Renal cortex interstitium (tissue), 11 donors: ENCODE measurements at regions not wholly inside any gene's neighbourhood (a gene's known extent, or its start where the extent isn't known, plus 50 kb on each side); places are given as distances from the start of the nearest gene placed in this dataset.

Experiments used
- DNase-seq, 11 donors: peaks; one replicate each; pipeline ENCODE4 v3.0.0-alpha.2; 2013; ENCODE audit warnings: low read depth in 9 of 11, low spot score in 4 of 11; ENCODE audit errors: extremely low read depth in 1 of 11

DNA sequence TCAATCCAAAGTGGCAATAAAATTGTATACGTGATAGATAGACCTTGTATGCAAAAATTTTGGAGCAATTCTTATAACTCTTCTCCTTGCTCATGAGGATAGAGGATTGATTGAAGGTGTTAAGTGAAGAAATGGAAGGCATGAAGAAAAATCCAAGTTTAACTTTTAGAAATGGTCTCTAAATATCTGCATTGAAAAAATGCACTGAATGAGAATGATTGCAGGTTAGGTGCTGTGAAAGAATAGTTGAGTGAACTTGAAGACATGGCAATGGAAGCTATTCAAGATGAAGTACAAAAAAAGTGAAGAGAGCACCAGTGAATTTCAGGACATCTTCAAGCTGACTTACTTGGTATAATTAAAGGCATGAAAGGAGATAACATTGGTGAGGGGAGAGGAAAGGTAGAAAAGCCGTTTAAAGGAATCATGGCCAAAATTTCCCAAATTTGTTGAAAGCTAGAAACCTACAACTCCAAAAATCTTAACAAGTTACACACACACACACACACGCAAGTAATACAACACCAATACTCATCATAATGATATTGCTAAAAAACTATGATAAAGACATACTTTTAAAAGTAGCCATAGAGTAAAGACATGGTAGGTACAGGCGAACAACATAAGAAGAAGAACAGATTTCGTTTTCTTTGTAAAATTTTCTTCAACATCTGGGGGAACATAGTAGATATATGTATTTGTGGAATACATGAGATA, 96.3 kb downstream of the GGTLC2 start:
- no peak for DNase-seq

DNA sequence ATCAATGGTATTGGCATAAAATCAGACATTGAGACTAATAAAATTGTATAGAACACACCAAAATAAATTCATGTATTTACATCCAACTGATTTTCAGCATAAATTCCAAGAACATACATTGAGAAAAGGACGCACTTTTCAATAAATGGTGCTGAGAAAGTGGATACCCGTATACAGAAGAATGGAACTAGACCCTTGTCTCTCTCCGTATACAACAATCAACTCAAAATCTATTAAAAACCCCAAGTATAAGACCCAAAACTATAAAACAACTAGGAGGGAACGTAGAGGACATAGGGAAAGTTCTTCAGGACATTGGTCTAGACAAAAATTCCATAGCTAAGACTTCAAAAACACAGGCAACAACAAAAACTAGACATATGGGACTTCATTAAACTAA, 97.4 kb downstream of the GGTLC2 start:
- no peak for DNase-seq

DNA sequence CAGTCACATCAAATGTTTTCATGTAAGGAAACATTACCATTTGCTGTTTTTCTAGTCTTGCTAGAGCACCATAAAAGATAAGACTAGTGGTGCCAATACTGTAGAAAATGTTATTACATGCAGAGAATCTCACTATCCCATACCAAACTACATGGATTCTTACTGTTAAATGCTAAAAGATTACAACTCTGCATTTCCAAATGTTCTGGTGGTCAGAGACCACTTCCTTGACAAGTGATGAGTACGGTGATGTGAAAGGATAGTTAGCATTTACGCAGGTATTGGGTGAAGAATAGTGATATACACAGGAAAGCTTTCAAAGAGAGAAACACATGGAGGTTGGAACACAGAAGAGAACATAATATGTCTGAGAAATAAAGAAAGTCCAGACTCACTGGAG, 98.2 kb downstream of the GGTLC2 start:
- DNase-seq = no peak

DNA sequence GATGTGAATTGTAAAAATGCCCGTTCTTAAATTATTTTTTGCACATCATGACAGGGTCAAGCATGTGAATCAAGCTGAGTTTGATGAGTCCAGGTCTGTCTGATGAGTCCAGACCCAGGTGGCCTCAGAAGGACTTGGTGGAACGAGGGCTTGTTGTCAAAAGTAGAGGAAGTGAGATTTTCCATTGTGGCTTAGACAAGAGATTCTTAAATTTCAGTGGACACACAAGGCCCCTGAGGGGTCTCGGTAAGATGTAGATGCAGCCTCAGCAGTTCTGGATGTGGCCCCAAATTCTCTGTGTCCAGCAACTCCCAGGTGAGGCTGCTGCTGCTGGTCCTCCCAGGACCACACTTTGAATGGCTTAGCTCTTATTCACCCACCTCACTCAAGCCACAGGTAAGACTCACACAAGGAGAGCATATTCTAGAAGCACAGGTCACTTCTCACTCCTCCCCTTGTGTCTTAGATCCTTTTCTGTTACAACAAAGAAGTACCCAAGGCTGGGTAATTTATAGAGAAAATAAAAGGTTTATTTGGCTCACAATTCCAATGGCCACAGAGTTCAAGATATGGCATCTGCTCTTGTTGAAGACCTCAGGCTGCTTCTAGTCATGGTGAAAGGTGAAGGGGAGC, 98.8 kb downstream of the GGTLC2 start:
- no peak for DNase-seq

DNA sequence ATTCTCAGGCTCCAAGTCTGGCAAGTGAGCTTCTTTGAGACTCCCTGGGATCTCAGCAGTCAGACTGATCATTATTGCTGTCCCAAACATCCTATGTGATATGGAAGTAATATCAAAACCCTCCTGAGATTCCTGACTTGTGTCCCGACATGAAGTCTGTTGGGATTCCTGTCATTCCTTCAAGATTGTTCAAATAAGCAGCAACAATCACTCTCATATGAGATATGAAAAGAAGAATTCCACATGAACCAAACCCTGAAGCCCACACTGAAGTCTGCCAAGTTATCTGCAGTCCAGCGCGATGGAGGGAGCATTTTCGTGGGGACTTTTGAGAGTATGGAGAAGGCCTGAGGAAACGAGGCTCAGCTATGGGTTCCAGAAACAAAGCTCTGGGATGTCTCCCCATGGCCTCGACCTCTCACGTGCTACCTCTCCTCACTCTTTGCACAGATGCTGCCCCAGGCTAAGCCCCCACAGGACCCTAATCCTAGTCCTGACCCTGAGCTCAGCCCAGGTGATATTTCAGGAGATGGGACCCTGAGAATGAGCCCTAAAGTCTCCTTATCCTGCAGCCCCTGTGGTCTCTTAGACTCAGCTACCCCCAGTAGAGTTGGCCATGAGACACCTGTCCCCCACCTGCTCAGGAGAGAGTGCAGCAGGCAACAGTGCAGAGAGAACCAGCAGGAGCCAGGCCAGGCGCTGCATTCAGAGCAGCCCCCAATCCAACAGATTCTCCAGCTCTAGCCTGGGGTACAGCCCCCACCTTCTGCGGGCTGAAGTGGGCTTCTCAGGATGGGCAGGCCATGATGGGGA, 100.2 kb downstream of the GGTLC2 start:
- DNase-seq = no peak

DNA sequence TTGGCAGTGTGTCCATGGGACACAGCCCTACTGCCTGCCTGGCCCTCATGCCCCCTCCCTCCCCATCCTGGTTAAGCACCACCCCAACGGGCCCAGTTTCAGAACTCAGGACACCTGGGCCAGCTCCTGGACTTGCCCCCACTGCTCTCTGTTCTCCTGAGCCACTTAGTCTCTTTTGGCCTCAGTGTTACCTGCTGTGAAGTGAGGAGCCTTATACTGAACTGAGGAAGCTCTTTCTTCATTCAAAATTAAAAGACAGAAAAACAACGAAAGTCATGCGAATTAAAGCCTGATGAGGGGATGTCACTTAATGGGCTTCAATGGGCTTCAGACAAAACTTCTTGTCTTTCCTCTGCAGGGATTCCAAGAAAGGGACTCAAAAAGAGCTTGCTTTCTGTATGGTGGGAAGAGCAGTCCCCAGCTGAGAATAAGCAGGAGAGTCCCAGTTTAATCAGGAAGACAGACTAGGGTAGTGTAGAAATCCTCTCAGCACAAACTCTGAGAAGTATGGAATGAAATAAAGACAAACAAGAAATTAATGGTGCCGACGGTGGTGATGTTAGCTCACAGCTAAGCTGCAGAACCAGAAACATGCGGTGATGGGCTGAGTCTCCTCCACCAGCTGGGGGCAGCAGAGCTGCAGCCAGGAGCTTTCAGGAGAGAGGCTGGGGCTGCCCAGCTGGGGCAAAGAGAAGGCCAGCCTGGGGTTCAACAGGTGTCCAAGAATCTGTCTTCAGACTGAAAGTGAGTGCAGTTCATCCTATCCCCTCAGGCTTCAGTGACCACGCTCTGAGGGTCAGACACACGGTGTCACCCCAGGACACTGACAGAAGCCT, 101.0 kb downstream of the GGTLC2 start:
- DNase-seq = peak in 1 of 11 donors; percentile 1

DNA sequence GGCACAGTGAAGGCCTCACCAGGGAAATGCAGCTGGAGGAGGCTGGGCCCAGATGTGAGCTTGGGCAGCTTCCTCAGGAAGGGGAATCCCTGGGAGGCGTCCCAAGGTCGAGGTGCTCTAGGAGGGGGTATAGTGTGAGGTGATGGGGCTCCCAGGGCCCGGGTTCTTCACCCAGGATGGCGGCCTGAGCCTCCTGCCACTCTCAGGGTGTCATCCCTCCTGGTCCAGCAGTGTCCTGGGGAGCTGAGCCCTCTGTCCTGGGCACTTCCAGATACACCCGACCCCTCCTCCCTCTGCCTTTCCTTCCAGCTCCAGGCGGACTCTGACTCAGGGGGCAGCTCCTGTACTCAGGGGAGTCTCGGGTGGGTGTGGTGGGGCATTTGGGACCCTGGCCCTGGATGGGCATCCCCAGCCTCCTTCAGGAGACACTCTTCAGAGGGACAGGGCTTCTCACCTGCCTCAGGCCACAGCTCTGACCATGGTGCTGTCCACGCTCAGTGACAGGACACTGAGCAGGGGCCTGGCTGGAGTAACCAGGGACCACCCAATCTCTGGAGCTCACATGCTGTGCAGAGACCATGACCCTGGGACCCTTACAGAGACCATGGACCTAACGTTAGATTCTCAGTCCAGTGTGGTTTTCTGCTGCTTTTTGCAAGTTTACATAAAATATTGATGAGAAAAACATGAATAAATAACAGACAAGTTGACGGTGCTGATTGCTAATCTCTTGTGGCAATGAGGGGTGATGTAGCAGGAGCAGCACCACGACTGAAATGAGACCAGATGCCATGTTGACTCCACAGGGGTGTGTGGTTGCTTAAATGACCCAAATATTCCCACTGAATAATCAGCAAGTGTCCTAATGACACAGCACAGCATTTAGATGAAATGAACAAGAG, 101.9 kb downstream of the GGTLC2 start:
- no peak for DNase-seq

DNA sequence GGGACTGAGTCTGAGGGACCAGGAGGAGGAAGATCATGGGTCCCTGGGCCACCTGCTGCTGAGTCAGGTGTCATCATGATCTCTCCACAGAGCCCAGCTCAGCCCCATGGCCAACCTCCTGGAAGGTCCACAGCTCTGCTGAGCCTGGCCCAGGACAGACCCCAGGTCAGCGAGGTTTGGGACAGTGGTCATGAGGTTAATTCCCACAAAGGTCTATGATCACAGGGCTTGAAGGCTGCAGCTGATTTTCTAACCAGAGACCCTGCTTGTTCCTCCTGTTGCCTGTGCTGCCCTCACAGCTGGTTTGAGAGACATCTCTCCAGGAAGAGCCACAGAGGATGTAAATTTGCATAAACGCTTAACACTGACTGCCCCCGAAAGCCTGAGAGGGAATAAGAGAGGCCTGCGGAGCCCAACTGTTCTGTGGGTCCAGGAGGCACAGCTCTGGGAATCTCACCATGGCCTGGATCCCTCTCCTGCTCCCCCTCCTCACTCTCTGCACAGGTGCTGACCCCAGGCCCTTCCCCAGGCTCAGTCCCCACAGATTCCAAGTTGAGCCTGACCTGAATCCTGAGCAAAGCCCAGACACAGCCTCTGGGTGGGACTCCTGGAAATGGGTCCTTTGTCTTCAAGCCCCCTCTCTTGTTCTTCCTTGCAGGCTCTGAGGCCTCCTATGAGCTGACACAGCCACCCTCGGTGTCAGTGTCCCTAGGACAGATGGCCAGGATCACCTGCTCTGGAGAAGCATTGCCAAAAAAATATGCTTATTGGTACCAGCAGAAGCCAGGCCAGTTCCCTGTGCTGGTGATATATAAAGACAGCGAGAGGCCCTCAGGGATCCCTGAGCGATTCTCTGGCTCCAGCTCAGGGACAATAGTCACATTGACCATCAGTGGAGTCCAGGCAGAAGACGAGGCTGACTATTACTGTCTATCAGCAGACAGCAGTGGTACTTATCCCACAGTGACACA, 102.8 kb downstream of the GGTLC2 start:
- DNase-seq = no peak

DNA sequence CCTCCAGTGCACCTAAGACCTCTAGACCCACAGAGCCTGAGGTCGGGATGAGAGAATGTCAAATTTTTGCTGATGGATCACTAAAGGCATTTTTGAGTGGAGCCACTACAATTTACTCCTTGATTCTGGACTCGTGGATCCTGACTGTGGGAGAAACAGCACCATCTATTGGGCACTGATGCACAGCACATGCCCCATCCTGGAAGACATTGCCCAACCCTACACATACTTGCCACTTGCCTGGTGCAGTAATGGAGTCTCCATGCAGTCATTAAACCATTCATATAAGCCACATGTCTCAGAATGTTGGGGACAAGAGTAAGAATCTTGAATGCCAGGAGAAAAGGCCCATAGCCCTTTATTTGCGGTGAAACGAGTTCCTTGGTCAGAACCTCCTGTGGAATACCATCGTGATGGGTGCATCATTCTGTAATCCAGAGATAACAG, 103.9 kb downstream of the GGTLC2 start:
- DNase-seq = peak in 2 of 11 donors; percentile 7 to 8

DNA sequence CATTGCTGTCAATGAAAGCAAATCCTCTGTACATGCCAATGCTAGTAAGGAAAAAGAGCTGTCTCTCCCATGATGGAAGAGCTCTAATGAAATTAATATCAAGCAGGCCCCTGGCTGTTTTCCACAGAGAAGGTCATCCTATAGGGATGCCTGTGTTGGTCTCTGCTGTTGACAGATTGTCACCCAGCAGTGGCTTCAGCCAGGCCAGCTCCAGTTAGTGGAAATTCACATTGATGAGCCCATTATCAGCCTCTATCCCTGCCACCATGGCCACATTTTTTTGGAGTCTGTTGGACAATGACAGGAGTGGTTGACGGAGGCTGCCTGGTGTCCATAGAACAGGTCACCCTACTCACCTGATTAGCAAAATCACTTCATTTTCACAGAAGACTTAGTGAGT, 104.3 kb downstream of the GGTLC2 start:
- no peak for DNase-seq

DNA sequence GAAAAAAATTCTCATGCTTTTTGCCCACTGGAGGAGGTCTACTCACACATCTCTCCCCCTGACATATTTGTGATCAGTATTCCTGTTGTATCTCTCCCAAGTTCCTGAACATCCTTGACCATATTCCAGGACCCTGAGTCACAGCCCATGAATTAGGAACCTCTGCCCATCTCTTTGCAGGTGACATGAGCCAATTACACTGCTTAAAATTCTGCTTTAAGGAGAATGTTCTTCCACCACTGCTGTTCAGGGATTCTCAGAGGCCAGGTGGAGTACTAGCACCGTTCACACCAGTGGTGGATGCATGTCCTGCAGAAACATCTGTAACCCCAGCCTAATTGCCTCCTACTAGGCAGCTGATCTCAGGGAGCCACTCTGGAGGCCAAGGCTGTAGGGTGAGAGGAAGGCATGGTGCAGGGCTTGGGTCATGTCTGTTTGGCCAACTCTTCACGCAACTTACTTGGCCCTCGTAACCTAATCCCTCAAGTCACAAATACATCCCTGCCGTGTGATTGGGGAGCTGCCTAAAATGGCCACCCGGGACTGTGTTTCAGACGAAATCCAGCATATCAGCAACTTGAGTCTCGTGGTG, 104.8 kb downstream of the GGTLC2 start:
- DNase-seq = no peak

DNA sequence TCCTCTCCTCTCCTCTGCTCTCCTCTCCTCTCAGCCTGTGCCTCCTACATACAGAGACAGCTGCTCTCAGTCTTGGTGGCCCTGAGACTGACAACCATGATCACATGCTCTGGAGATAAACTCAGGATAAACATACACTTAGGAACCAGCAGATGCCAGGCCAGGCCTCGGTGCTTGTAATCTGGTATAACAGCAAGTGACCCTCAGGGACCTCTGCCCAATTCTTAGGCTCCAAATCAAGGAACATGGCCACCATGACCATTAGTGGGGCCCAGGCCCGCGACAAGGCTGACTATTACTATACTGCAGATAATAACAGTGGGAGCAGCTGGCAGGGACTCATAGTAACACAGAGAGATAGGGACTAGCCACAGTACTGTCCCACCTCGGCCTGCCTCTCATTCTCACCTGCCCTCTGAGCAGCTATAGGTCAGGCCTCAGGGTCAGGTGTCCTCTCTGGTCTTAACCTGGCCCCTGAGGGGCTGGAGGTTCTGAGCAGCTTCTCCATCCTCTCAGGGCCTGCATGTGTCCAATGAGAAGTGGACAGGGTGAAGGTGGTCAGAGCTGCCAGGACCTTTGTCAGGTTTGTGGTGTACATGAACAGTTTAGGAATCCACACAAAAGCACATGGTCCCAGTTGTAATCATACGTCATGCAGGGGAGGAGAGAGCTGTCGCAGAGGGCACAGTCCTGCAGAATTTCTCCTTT, 106.1 kb downstream of the GGTLC2 start:
- peak in 2 of 11 donors; percentile 6 to 20 for DNase-seq

DNA sequence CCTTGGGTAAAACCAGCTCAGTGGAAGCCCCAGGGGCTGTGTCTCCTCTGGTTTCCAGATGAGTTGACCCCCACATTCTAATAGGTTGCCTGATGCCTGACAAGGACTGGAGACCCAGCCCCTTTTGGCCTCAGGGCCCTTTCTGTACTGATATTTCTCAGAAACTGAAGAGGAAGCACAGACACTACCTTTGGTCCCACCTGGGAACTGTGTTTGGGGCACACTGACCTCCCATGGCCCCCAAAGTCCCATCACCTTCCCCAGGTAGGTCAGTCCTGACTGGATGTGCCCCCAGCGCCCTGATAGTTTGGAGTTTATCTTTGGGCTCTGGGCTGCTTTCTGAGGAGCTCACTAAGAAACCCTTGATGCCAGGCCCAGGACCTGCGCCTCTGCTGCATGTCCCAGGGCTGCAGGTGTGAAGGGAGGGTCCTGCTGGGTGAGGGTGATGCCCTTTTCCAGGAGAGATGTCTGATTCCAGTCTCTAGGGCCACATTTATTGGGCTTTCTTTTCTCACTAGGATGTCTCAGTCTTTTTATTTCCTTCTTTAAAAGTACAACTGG, 106.7 kb downstream of the GGTLC2 start:
- no peak for DNase-seq

DNA sequence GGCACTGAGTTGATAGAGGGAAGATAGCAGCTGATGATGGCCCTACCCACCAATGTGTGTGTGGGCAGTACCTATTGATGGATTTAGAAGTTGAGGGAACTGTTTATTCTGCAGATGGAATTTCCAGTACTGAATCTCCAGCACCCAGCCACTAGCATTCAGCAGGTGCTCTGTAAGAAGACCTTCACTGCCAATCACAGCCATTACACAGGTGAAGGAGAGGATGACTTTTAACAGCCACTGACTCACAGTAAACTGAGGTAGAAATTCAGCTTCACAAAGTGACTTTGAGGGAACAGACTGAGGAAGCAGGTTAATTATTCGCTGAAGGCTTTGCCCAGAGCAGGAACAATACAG, 107.8 kb downstream of the GGTLC2 start:
- no peak for DNase-seq

DNA sequence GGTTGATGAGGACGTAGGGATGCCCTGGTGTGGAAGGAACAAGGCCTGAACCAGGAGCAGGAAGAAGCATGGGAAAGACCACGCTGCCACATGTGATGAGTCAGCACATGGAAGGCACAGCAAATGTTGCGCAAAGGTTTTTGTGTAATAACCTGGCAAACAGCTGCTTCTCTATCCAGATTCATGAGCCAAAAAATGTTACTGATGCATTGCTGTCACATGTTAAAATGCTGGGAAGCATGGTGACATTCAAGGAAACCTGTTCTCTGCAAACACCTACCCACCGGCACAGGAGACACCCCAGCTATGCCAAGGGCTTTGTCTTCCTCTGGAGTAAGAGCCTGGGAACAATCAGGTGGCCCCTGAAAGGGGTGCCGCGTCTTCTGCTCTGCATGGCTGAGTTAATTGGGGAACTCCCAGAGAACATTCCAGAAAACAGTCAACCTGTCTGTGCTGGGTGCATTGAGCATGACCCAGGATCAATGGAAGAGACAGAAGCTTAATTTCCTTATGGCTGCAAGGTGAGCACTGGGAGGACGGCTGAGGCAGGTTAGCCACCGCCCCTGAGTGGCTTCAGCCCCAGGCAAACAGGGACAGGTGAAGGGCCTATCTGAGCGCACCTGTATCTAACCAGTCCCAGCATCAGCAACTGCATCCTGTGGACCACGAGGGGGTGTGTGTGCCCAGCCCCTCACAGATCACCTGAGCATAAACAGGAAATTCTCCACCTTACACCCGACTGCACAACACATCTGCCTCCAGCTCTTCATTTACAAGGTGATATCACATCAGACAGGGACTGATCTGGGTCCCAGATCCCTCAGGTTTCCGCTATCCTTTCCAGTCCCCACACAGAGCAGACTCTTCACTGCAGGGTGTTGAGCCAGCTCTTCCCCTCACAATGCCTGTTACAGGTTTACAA, 108.4 kb downstream of the GGTLC2 start:
- DNase-seq = no peak
